ENCODE measurements at regions not wholly inside any gene's neighbourhood (a gene's known extent, or its start where the extent isn't known, plus 50 kb on each side); places are given as distances from the start of the nearest gene placed in this dataset.

DNA sequence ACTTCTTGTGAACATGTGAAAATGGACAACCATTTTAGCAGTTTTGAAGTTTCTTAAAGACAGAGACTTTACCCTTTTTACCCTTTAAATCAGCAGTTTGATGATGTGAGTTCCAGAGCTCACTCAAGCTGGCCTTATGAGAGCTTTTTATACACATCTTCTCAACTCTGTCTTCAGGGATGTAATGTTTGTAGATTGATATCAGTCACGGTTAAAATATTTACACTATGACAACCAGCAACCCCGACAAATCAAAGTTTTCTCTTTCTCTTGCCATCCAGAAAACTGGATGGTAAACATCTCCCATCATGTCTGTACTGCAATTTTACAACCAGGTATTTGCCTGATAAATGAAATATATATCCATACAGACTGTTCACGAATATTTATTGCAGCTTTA, 233.4 kb upstream of the ST8SIA4 start:
- TF ChIP-seq, protein P1, sequence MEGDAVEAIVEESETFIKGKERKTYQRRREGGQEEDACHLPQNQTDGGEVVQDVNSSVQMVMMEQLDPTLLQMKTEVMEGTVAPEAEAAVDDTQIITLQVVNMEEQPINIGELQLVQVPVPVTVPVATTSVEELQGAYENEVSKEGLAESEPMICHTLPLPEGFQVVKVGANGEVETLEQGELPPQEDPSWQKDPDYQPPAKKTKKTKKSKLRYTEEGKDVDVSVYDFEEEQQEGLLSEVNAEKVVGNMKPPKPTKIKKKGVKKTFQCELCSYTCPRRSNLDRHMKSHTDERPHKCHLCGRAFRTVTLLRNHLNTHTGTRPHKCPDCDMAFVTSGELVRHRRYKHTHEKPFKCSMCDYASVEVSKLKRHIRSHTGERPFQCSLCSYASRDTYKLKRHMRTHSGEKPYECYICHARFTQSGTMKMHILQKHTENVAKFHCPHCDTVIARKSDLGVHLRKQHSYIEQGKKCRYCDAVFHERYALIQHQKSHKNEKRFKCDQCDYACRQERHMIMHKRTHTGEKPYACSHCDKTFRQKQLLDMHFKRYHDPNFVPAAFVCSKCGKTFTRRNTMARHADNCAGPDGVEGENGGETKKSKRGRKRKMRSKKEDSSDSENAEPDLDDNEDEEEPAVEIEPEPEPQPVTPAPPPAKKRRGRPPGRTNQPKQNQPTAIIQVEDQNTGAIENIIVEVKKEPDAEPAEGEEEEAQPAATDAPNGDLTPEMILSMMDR (conservative IDR thresholded peaks at IDR 0.05): no peak
- Histone ChIP-seq H4K5ac (ENCODE audit: insufficient read length, low read depth, low read length) (no peak overlapping the region), H3K4ac (ENCODE audit: low read depth, low read length) (no peak overlapping the region), H2AFZ (ENCODE audit: low read length) (no peak overlapping the region), H2AK5ac (ENCODE audit: insufficient read length, low read length) (no peak overlapping the region), H3K9ac (ENCODE audit: extremely low read depth, insufficient read length, low read length) (no peak overlapping the region), H2BK15ac (ENCODE audit: low read depth, low read length) (no peak overlapping the region), H3K79me1 (ENCODE audit: insufficient read depth, low read depth, low read length, poor library complexity, severe bottlenecking) (no peaks in the 10 kb centered on the region), H2BK5ac (ENCODE audit: insufficient read length, low read length) (no peak overlapping the region), H3K18ac (ENCODE audit: insufficient read length, low read depth, low read length) (no peak overlapping the region), H3T11ph (ENCODE audit: low read length) (no peak overlapping the region), H2BK120ac (ENCODE audit: low read depth, low read length, poor library complexity, severe bottlenecking) (no peak overlapping the region), H3K56ac (ENCODE audit: insufficient read length, low read depth, low read length) (no peak overlapping the region), H3K4me2 (ENCODE audit: insufficient read depth, insufficient read length, low read length) (no peak overlapping the region), H3K27me3 (ENCODE audit: insufficient read depth, low read length) (no peaks in the 10 kb centered on the region), H2BK20ac (ENCODE audit: low read depth, low read length, poor library complexity, severe bottlenecking) (no peak overlapping the region), H3K27ac (ENCODE audit: insufficient read length, low read depth, low read length) (no peak overlapping the region), H4K8ac (replicated peaks; ENCODE audit: insufficient read length, low read depth, low read length) (no peak overlapping the region), H4K20me1 (ENCODE audit: control insufficient read depth, insufficient read depth, insufficient read length) (no peaks in the 10 kb centered on the region), H3K23ac (ENCODE audit: insufficient read length, low read depth, low read length) (no peak overlapping the region), H2BK12ac (ENCODE audit: insufficient read length, low read depth, low read length) (no peak overlapping the region), H3K9me3 (ENCODE audit: control insufficient read depth, low read depth, low read length) (no peaks in the 10 kb centered on the region), H3K79me2 (ENCODE audit: insufficient read depth, low read length) (no peaks in the 10 kb centered on the region), H3K23me2 (ENCODE audit: insufficient read length, low read depth, low read length, poor library complexity, severe bottlenecking) (no peaks in the 10 kb centered on the region), H3K4me1 (ENCODE audit: insufficient read depth, low read length) (no peaks in the 10 kb centered on the region), H4K91ac (ENCODE audit: insufficient read length, low read depth, low read length) (no peak overlapping the region), H3K14ac (ENCODE audit: insufficient read depth, low read length) (no peak overlapping the region)
- no peak overlapping the region for H3K27ac Mint-ChIP-seq
- no peak overlapping the region for H3K4me3 Mint-ChIP-seq
- DNase-seq: no peak
- no peaks in the 10 kb centered on the region; a peak in 2 of 7 replicates for H3K36me3 Mint-ChIP-seq (ENCODE audit: insufficient read depth in 1 of 3, low read depth in 3 of 3)
- no peaks in the 10 kb centered on the region for H3K27me3 Mint-ChIP-seq (ENCODE audit: low read depth)
- peaks cover 0 to 3% of the 10 kb centered on the region in 2 experiments; a peak in 2 of 5 replicates for H3K9me3 Mint-ChIP-seq
- H3K4me1 Mint-ChIP-seq: no peaks in the 10 kb centered on the region
- WGBS (ENCODE audit: extremely low coverage, insufficient read length, low lambda C conversion rate): no CpG with 5 or more reads among the region's 3 CpGs

Data from H9 (cell line).